Fibroblast of lung (primary cell): ENCODE measurements at regions not wholly inside any gene's neighbourhood (a gene's known extent, or its start where the extent isn't known, plus 50 kb on each side); places are given as distances from the start of the nearest gene placed in this dataset.

Experiments
- DNase-seq, 2 donors: peaks; one replicate each; pipeline versions ENCODE4 v3.0.0 to v3.0.0-alpha.2; 2010; ENCODE audit warnings: low read depth in 2 of 2
- H2AFZ ChIP-seq: 2 replicates; pipeline ENCODE4 v1.5.1; 2012; ENCODE audit warnings: low read length, control low read depth, inconsistent platforms
- H3K27ac ChIP-seq: 2 replicates; pipeline ENCODE4 v1.5.1; 2011; ENCODE audit warnings: low read length, control low read depth; ENCODE audit not compliant: insufficient read depth
- H3K27me3 ChIP-seq: 2 replicates; pipeline ENCODE4 v1.5.1; 2011; ENCODE audit warnings: mild to moderate bottlenecking, low read length; ENCODE audit not compliant: control insufficient read depth, insufficient read depth
- H3K36me3 ChIP-seq: 2 replicates; pipeline ENCODE4 v1.5.1; 2011; ENCODE audit warnings: low read length; ENCODE audit not compliant: control insufficient read depth, insufficient read depth
- H3K4me1 ChIP-seq: 2 replicates; pipeline ENCODE4 v1.5.1; 2011; ENCODE audit warnings: low read length; ENCODE audit not compliant: control insufficient read depth, insufficient read depth; ENCODE audit errors: extremely low read depth
- H3K4me2 ChIP-seq: 2 replicates; pipeline ENCODE4 v1.5.1; 2011; ENCODE audit warnings: low read length, control low read depth; ENCODE audit not compliant: insufficient read depth; ENCODE audit errors: extremely low read depth
- H3K4me3 ChIP-seq, 4 experiments: fragments of 200-600 bp in 1 of 4; sonication (generic) in 1 of 4; replicated peaks in 1 of 4; 2 replicates each; pipeline ENCODE4 v1.5.1; 2011 to 2016; ENCODE audit warnings: low read length in 4 of 4, low read depth in 3 of 4, mild to moderate bottlenecking in 3 of 4, control low read depth in 2 of 4, inconsistent platforms in 1 of 4, mixed read lengths in 1 of 4; ENCODE audit not compliant: insufficient read depth in 1 of 4; ENCODE audit errors: control extremely low read depth in 1 of 4
- H3K79me2 ChIP-seq: 2 replicates; pipeline ENCODE4 v1.5.1; 2012; ENCODE audit warnings: mild to moderate bottlenecking, low read length, inconsistent platforms; ENCODE audit not compliant: control insufficient read depth, insufficient read depth
- H3K9ac ChIP-seq: 2 replicates; pipeline ENCODE4 v1.5.1; 2011; ENCODE audit warnings: mild to moderate bottlenecking, low read length, control low read depth; ENCODE audit not compliant: insufficient read depth
- H3K9me3 ChIP-seq: 2 replicates; pipeline ENCODE4 v1.5.1; 2012; ENCODE audit warnings: low read depth, low read length; ENCODE audit not compliant: control insufficient read depth, insufficient read depth
- H4K20me1 ChIP-seq: 2 replicates; pipeline ENCODE4 v1.5.1; 2011; ENCODE audit warnings: low read length; ENCODE audit not compliant: control insufficient read depth, insufficient read depth; ENCODE audit errors: extremely low read depth
- EZH2 ChIP-seq: IDR thresholded peaks from 2 replicates; pipeline ENCODE4 v1.5.1; 2012; ENCODE audit warnings: low read length, control low read depth, mild to moderate bottlenecking; ENCODE audit errors: missing control alignments
- TF ChIP-seq, protein P1 (sequence below), 2 donors: IDR thresholded peaks in 1 of 2; conservative IDR thresholded peaks in 1 of 2; 1 replicate in 1 of 2; 2 replicates in 1 of 2; pipeline ENCODE4 v1.5.1; 2011 to 2012; ENCODE audit warnings: low read length in 2 of 2, control low read depth in 1 of 2, inconsistent platforms in 1 of 2, low read depth in 1 of 2, mild to moderate bottlenecking in 1 of 2

DNA sequence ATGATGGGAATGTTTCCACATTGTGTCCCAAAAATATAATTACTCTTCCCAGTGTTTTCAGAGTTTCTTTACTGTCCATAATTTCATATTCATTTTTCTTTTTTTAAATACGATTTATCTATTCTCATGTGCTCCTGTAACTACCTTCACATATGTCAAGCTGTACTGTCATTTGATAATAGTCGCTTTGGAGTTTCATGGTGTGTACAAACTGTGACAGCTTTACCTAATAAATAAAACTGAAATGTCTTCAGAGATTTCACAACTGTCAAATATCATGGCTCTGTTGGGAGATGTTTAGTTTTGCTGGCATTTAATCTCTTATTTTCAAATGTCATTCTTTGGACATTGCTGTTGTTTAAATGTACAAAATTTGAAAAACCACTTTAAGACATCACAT lies 450.2 kb downstream of the TLL1 start:
- H3K4me1 ChIP-seq, result no peaks in the 10 kb centered on the region
- no peaks in the 10 kb centered on the region for H4K20me1 ChIP-seq
- no peak overlapping the region for H3K4me3 ChIP-seq
- no peak overlapping the region for H3K27ac ChIP-seq
- no peak overlapping the region for H2AFZ ChIP-seq
- H3K79me2 ChIP-seq, result no peaks in the 10 kb centered on the region
- no peaks in the 10 kb centered on the region for H3K36me3 ChIP-seq
- DNase-seq, result no peak
- no peak overlapping the region for H3K4me2 ChIP-seq
- TF ChIP-seq, protein P1, sequence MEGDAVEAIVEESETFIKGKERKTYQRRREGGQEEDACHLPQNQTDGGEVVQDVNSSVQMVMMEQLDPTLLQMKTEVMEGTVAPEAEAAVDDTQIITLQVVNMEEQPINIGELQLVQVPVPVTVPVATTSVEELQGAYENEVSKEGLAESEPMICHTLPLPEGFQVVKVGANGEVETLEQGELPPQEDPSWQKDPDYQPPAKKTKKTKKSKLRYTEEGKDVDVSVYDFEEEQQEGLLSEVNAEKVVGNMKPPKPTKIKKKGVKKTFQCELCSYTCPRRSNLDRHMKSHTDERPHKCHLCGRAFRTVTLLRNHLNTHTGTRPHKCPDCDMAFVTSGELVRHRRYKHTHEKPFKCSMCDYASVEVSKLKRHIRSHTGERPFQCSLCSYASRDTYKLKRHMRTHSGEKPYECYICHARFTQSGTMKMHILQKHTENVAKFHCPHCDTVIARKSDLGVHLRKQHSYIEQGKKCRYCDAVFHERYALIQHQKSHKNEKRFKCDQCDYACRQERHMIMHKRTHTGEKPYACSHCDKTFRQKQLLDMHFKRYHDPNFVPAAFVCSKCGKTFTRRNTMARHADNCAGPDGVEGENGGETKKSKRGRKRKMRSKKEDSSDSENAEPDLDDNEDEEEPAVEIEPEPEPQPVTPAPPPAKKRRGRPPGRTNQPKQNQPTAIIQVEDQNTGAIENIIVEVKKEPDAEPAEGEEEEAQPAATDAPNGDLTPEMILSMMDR (conservative IDR thresholded peaks at IDR 0.05 in 1 of 2, IDR thresholded peaks at IDR 0.05 in 1 of 2; ENCODE audit: low read depth in 1 of 2, low read length in 2 of 2), result no peak
- no peak for TF ChIP-seq EZH2
- H3K9ac ChIP-seq, result no peak overlapping the region
- H3K27me3 ChIP-seq, result no peaks in the 10 kb centered on the region
- no peaks in the 10 kb centered on the region for H3K9me3 ChIP-seq

DNA sequence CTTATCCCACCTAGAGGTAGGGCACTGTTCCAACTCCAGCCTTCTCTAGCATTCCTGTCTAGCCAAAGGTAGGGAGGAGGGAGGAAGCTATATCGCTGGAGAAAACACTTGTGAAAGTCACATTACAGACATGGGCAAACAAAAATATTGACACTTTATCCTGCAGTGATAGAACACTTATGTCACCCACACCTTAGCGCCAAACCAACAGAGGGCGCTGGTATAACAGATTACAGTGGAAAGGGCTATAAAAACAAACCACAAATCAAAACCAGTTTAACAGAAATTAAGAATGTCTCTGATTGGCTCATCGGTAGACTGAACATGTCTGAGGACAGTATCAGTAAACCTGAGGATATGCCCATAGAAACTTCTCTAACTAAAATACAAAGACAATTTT lies 451.3 kb downstream of the TLL1 start:
- Histone ChIP-seq H4K20me1 (no peaks in the 10 kb centered on the region), H3K9me3 (no peaks in the 10 kb centered on the region), H3K36me3 (no peaks in the 10 kb centered on the region), H3K27me3 (no peaks in the 10 kb centered on the region), H3K9ac (no peak overlapping the region), H3K27ac (no peak overlapping the region), H3K4me1 (no peaks in the 10 kb centered on the region), H3K4me3 (no peak overlapping the region), H2AFZ (no peak overlapping the region), H3K4me2 (no peak overlapping the region), H3K79me2 (no peaks in the 10 kb centered on the region)
- peak; percentile 6 to 11 for DNase-seq
- TF ChIP-seq EZH2, result no peak
- TF ChIP-seq, protein P1 (conservative IDR thresholded peaks at IDR 0.05 in 1 of 2, IDR thresholded peaks at IDR 0.05 in 1 of 2; ENCODE audit: low read depth in 1 of 2, low read length in 2 of 2), result peak in 1 of 2 donors; percentile 26

DNA sequence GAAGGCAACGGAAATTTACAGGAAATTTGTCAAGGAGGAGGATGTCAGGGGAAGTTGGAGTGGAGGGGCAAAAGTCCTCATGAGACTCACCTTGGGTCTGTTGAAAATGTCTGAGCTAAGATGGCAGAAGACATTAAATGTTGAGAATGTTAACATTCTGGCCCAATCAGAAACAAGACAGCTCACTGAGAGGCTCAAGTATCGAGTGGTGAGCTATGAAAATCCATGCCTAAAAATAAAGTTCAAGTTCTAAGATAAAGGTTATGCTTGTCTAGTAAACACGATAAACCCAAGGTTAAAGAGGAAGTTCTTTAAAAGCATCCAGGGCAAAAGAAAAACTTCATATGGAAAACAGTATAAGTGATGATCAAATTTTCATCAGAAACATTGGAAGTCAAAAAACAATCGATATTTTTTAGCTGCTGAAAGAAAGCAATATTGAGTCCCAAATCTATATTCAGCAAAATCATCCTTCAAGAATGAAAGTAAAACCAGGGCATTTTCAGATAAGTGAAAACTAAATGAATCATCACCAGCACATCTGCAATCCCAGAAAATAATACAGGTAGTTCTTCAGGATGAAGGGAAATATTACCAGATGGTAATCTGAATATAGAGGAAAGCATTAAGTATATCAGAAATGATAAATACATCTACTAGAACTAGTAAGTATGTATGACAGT lies 462.4 kb downstream of the TLL1 start:
- H2AFZ ChIP-seq, result no peak overlapping the region

More for the DNA sequence above, 462.4 kb downstream of the TLL1 start:
- Histone ChIP-seq H3K9me3 (no peaks in the 10 kb centered on the region), H3K4me1 (no peaks in the 10 kb centered on the region), H3K9ac (no peak overlapping the region), H3K36me3 (no peaks in the 10 kb centered on the region), H3K27ac (no peak overlapping the region), H3K4me2 (no peak overlapping the region), H3K4me3 (no peak overlapping the region), H3K27me3 (no peaks in the 10 kb centered on the region), H4K20me1 (no peaks in the 10 kb centered on the region), H3K79me2 (no peaks in the 10 kb centered on the region)
- DNase-seq, result no peak
- TF ChIP-seq, protein P1 (conservative IDR thresholded peaks at IDR 0.05 in 1 of 2, IDR thresholded peaks at IDR 0.05 in 1 of 2; ENCODE audit: low read depth in 1 of 2, low read length in 2 of 2), result no peak
- TF ChIP-seq EZH2, result no peak
